Naive thymus-derived CD4-positive, alpha-beta T cell (primary cell): ENCODE measurements at regions not wholly inside any gene's neighbourhood (a gene's known extent, or its start where the extent isn't known, plus 50 kb on each side); places are given as distances from the start of the nearest gene placed in this dataset.

Experiments
- ATAC-seq: fragments of 150-1000 bp; cut with Tn5 transposase; 2 replicates; pipeline ENCODE4 v1.10.0; 2021; ENCODE audit warnings: mild to moderate bottlenecking, moderate library complexity
- CTCF ChIA-PET: fragments of 350-600 bp; sonication (Branson Sonifier 250); formaldehyde crosslinking; loops from one replicate; lab custom pipeline; 2021; ENCODE audit warnings: antibody characterized with exemption; lab: Charles Lee
- POLR2A ChIA-PET: fragments of 350-600 bp; sonication (Branson Sonifier 250); formaldehyde crosslinking; loops from one replicate; lab custom pipeline; 2021; ENCODE audit warnings: antibody characterized with exemption, inconsistent platforms; lab: Charles Lee
- DNase-seq, 9 donors: peaks; one replicate each; pipeline versions ENCODE4 v3.0.0 to v3.0.0-alpha.2; 2020 to 2022; ENCODE audit warnings: mixed read lengths in 1 of 9
- H3K27ac ChIP-seq: one replicate; pipeline ENCODE4 v1.7.0; 2013; ENCODE audit warnings: mild to moderate bottlenecking, low read depth, low read length, moderate library complexity
- H3K27me3 ChIP-seq, 2 donors: one replicate each; pipeline ENCODE4 v1.7.0; 2013; ENCODE audit warnings: low read length in 2 of 2, mild to moderate bottlenecking in 2 of 2, moderate library complexity in 2 of 2; ENCODE audit not compliant: control insufficient read depth in 2 of 2, insufficient read depth in 2 of 2
- H3K36me3 ChIP-seq, 3 experiments: 1 replicate in 2 of 3; 2 replicates in 1 of 3; pipeline ENCODE4 v1.7.0; 2013; ENCODE audit warnings: low read length in 3 of 3, mild to moderate bottlenecking in 3 of 3, moderate library complexity in 1 of 3; ENCODE audit not compliant: insufficient read depth in 3 of 3, control insufficient read depth in 2 of 3
- H3K4me1 ChIP-seq, 2 donors: one replicate each; pipeline ENCODE4 v1.7.0; 2013; ENCODE audit warnings: low read length in 2 of 2, mild to moderate bottlenecking in 2 of 2, moderate library complexity in 1 of 2; ENCODE audit not compliant: control insufficient read depth in 2 of 2, insufficient read depth in 2 of 2
- H3K4me3 ChIP-seq: 2 replicates; pipeline ENCODE4 v1.7.0; 2013; ENCODE audit warnings: mild to moderate bottlenecking, low read length
- H3K9me3 ChIP-seq, 3 experiments: 1 replicate in 2 of 3; 2 replicates in 1 of 3; pipeline ENCODE4 v1.7.0; 2013; ENCODE audit warnings: low read length in 3 of 3; ENCODE audit not compliant: control insufficient read depth in 2 of 3
- H3K27ac Mint-ChIP-seq, 9 donors: one replicate each; pipeline ENCODE4 v1.8.0; 2020 to 2022; ENCODE audit warnings: mixed read lengths in 9 of 9, mild to moderate bottlenecking in 8 of 9, moderate library complexity in 5 of 9, inconsistent platforms in 2 of 9
- H3K27me3 Mint-ChIP-seq, 5 donors: one replicate each; pipeline ENCODE4 v1.8.0; 2021 to 2022; ENCODE audit warnings: mixed read lengths in 5 of 5, mild to moderate bottlenecking in 1 of 5
- H3K36me3 Mint-ChIP-seq, 5 donors: one replicate each; pipeline ENCODE4 v1.8.0; 2020 to 2022; ENCODE audit warnings: mixed read lengths in 5 of 5, mild to moderate bottlenecking in 3 of 5, inconsistent platforms in 1 of 5
- H3K4me1 Mint-ChIP-seq, 7 donors: one replicate each; pipeline ENCODE4 v1.8.0; 2020 to 2022; ENCODE audit warnings: mixed read lengths in 7 of 7, mild to moderate bottlenecking in 3 of 7, inconsistent platforms in 1 of 7
- H3K4me3 Mint-ChIP-seq, 10 donors: one replicate each; pipeline ENCODE4 v1.8.0; 2020 to 2022; ENCODE audit warnings: mild to moderate bottlenecking in 10 of 10, mixed read lengths in 10 of 10, moderate library complexity in 6 of 10, inconsistent platforms in 2 of 10
- H3K9me3 Mint-ChIP-seq, 11 donors: one replicate each; pipeline ENCODE4 v1.8.0; 2020 to 2022; ENCODE audit warnings: mixed read lengths in 11 of 11, mild to moderate bottlenecking in 4 of 11, inconsistent platforms in 1 of 11, moderate library complexity in 1 of 11
- intact Hi-C, 2 donors: fragments of 100-400 bp; cut with micrococcal nuclease; formaldehyde crosslinking; loops; one replicate each; pipeline ENCODE4 v1.15.1; 2023

DNA sequence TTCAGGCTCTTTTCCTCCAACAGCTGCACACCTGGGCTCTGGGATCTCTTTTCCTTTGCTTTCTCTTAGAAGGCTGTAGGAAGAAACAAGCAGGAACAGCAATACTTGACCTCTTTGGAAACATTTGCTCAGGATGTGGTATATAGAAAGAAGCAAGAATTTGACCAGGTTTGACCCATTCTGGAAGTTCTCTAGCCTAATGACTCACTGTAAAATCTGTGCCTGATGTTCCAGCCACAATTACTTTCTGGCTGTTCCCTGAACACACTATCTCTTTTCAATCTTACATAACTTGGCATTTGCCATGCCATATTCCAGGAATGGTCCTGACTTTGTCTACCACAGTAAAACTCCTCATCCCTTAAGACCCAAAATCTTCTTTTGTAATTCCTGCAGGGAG lies 419.9 kb upstream of the DAB1 start:
- Histone ChIP-seq H3K4me1 (no peaks in the 10 kb centered on the region), H3K4me3 (no peak overlapping the region), H3K27ac (no peak overlapping the region), H3K27me3 (no peaks in the 10 kb centered on the region), H3K36me3 (no peaks in the 10 kb centered on the region), H3K9me3 (peaks cover 0 to 6% (median 0%) of the 10 kb centered on the region in 3 experiments)
- H3K9me3 Mint-ChIP-seq = peaks cover 4 to 27% (median 11%) of the 10 kb centered on the region in 11 donors
- intact Hi-C loops = no loop called here
- peaks cover 0 to 5% (median 0%) of the 10 kb centered on the region in 5 donors for H3K27me3 Mint-ChIP-seq
- ChIA-PET POLR2A (no interaction called here), CTCF (no interaction called here)
- no peak for DNase-seq
- H3K27ac Mint-ChIP-seq = no peak overlapping the region
- peaks cover 0 to 5% (median 4%) of the 10 kb centered on the region in 5 donors for H3K36me3 Mint-ChIP-seq
- H3K4me1 Mint-ChIP-seq = no peaks in the 10 kb centered on the region
- no peak for ATAC-seq
- no peak overlapping the region for H3K4me3 Mint-ChIP-seq

- Histone ChIP-seq H3K9me3 (peaks cover 0 to 6% (median 0%) of the 10 kb centered on the region in 3 experiments), H3K27me3 (no peaks in the 10 kb centered on the region), H3K36me3 (no peaks in the 10 kb centered on the region), H3K4me1 (no peaks in the 10 kb centered on the region), H3K27ac (no peak overlapping the region), H3K4me3 (no peak overlapping the region)
- Mint-ChIP-seq H3K36me3 (peaks cover 0 to 8% (median 5%) of the 10 kb centered on the region in 5 donors), H3K27ac (no peak overlapping the region), H3K9me3 (peaks cover 4 to 31% (median 11%) of the 10 kb centered on the region in 11 donors), H3K4me1 (no peaks in the 10 kb centered on the region), H3K4me3 (no peak overlapping the region), H3K27me3 (peaks cover 0 to 16% (median 13%) of the 10 kb centered on the region in 5 donors)
- ATAC-seq = no peak
- ChIA-PET CTCF (no interaction called here), POLR2A (no interaction called here)
- DNase-seq = no peak
- intact Hi-C loops = no loop called here
Measured at GRCh38 chr1:57839526-57839925, 415.7 kb upstream of the DAB1 start.

GRCh38 chr1:57839067-57839466 lies 415.2 kb upstream of the DAB1 start:
- no peak overlapping the region for H3K27ac Mint-ChIP-seq
- H3K36me3 Mint-ChIP-seq = peaks cover 0 to 8% (median 5%) of the 10 kb centered on the region in 5 donors
- POLR2A ChIA-PET = no interaction called here
- H3K9me3 Mint-ChIP-seq = peaks cover 4 to 31% (median 11%) of the 10 kb centered on the region in 11 donors
- no peak overlapping the region for H3K4me3 Mint-ChIP-seq
- ATAC-seq = no peak
- H3K4me1 Mint-ChIP-seq = no peaks in the 10 kb centered on the region
- Histone ChIP-seq H3K9me3 (peaks cover 0 to 6% (median 0%) of the 10 kb centered on the region in 3 experiments), H3K27ac (no peak overlapping the region), H3K36me3 (no peaks in the 10 kb centered on the region), H3K4me1 (no peaks in the 10 kb centered on the region), H3K27me3 (no peaks in the 10 kb centered on the region), H3K4me3 (no peak overlapping the region)
- DNase-seq = no peak
- intact Hi-C loops = no loop called here
- H3K27me3 Mint-ChIP-seq = peaks cover 0 to 16% (median 13%) of the 10 kb centered on the region in 5 donors
- CTCF ChIA-PET = no interaction called here

DNA sequence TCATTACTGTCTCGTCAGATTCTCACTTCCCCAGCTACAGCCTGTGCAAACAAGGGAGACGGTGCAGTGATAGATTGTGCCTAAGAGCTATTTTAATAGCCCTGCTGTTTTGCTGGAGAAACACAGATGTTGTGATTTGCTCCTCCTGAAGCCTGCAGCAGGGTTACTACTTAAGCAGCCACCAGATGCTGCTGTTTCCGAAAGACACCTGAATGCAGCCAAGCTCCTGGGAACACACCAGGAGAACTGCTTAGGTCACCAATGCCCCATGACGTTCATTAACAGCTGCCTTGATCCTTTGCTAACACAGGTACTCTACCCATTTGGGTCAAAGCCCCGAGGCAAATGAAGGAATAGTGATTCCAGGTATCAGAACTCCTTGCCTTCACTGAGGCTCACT lies 411.8 kb upstream of the DAB1 start:
- no peaks in the 10 kb centered on the region for H3K36me3 ChIP-seq
- Mint-ChIP-seq H3K4me3 (no peak overlapping the region), H3K4me1 (no peaks in the 10 kb centered on the region), H3K36me3 (peaks cover 0 to 5% (median 0%) of the 10 kb centered on the region in 5 donors), H3K27ac (no peak overlapping the region), H3K9me3 (peaks cover 2 to 13% (median 8%) of the 10 kb centered on the region in 11 donors), H3K27me3 (peaks cover 0 to 16% (median 13%) of the 10 kb centered on the region in 5 donors)
- no peaks in the 10 kb centered on the region for H3K9me3 ChIP-seq
- POLR2A ChIA-PET = no interaction called here
- H3K27ac ChIP-seq = no peak overlapping the region
- intact Hi-C loops = no loop called here
- CTCF ChIA-PET = no interaction called here
- no peaks in the 10 kb centered on the region for H3K4me1 ChIP-seq
- no peak for ATAC-seq
- no peak overlapping the region for H3K4me3 ChIP-seq
- H3K27me3 ChIP-seq = no peaks in the 10 kb centered on the region
- DNase-seq = no peak

- POLR2A ChIA-PET = no interaction called here
- Mint-ChIP-seq H3K4me3 (no peak overlapping the region), H3K36me3 (peaks cover 0 to 4% (median 0%) of the 10 kb centered on the region in 5 donors), H3K4me1 (no peaks in the 10 kb centered on the region), H3K27ac (no peak overlapping the region), H3K27me3 (peaks cover 0 to 16% (median 13%) of the 10 kb centered on the region in 5 donors), H3K9me3 (peaks cover 0 to 4% (median 1%) of the 10 kb centered on the region in 11 donors)
- Histone ChIP-seq H3K36me3 (no peaks in the 10 kb centered on the region), H3K4me1 (no peaks in the 10 kb centered on the region), H3K9me3 (no peaks in the 10 kb centered on the region), H3K27ac (no peak overlapping the region), H3K4me3 (no peak overlapping the region), H3K27me3 (no peaks in the 10 kb centered on the region)
- DNase-seq (no peak), ATAC-seq (no peak)
- intact Hi-C loops = no loop called here
- CTCF ChIA-PET = no interaction called here
Measured at GRCh38 chr1:57833296-57833695, 409.4 kb upstream of the DAB1 start.

DNA sequence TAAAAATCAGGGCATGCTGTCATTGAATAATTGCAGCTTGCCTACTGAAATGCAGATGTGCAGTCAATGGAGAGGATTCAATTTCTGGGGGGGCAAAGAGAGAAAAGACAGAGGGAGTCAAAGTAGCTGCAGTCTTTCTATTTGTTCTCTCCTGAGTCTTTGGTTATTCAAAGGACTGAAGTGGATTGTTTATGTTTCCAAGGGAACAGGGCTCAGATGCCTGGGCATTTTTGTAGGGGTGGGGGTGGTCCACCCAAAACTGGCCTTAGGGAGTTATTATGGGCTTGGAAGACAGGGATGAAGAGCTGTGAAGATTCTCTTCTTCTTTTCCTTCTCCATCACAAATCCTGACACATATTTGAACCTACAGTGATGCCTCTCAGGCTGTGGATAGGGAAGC lies 408.8 kb upstream of the DAB1 start:
- no peaks in the 10 kb centered on the region for H3K27me3 ChIP-seq
- Mint-ChIP-seq H3K27ac (no peak overlapping the region), H3K27me3 (peaks cover 0 to 16% (median 12%) of the 10 kb centered on the region in 5 donors), H3K4me3 (no peak overlapping the region), H3K9me3 (peaks cover 0 to 4% (median 0%) of the 10 kb centered on the region in 11 donors), H3K4me1 (no peaks in the 10 kb centered on the region), H3K36me3 (no peaks in the 10 kb centered on the region)
- ATAC-seq (no peak), DNase-seq (no peak)
- H3K36me3 ChIP-seq = no peaks in the 10 kb centered on the region
- H3K4me3 ChIP-seq = no peak overlapping the region
- no peaks in the 10 kb centered on the region for H3K9me3 ChIP-seq
- intact Hi-C loops = no loop called here
- ChIA-PET POLR2A (no interaction called here), CTCF (no interaction called here)
- H3K27ac ChIP-seq = no peak overlapping the region
- H3K4me1 ChIP-seq = no peaks in the 10 kb centered on the region

- POLR2A ChIA-PET = no interaction called here
- Mint-ChIP-seq H3K4me3 (no peak overlapping the region), H3K9me3 (peaks cover 0 to 4% (median 0%) of the 10 kb centered on the region in 11 donors), H3K36me3 (no peaks in the 10 kb centered on the region), H3K27me3 (peaks cover 0 to 8% (median 4%) of the 10 kb centered on the region in 5 donors), H3K4me1 (no peaks in the 10 kb centered on the region), H3K27ac (no peak overlapping the region)
- Histone ChIP-seq H3K36me3 (no peaks in the 10 kb centered on the region), H3K27me3 (no peaks in the 10 kb centered on the region), H3K4me1 (no peaks in the 10 kb centered on the region), H3K4me3 (no peak overlapping the region), H3K27ac (no peak overlapping the region), H3K9me3 (no peaks in the 10 kb centered on the region)
- ATAC-seq = no peak
- CTCF ChIA-PET = no interaction called here
- DNase-seq = no peak
- intact Hi-C loops = no loop called here
Measured at GRCh38 chr1:57831624-57832023, 407.8 kb upstream of the DAB1 start.
